ENCODE measurements at regions not wholly inside any gene's neighbourhood (a gene's known extent, or its start where the extent isn't known, plus 50 kb on each side); places are given as distances from the start of the nearest gene placed in this dataset.

DNA sequence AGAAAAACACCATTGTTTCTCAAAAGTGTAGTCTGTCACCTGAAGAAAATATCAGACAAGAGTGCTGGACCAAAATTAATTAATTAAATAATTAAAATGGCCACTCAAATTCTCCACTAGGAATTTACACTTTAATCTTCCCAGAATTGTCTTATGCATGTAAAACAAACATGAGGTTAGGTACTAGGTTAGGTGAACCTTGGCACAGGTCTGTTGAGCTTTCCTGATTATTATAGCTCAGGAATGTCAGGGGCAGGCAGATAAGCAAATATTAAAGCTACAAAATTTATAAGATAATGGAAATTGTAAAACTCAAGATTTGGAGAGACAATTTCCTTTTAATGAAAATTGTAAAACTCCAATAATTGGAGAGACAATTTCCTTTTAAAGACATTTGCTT lies 253.2 kb downstream of the BMP4 start:
- no peak for TF ChIP-seq CTCF (conservative IDR thresholded peaks at IDR 0.05; ENCODE audit: low read depth, low read length)
- no peak overlapping the region for H3K4me3 ChIP-seq (ENCODE audit: low read depth, low read length)

DNA sequence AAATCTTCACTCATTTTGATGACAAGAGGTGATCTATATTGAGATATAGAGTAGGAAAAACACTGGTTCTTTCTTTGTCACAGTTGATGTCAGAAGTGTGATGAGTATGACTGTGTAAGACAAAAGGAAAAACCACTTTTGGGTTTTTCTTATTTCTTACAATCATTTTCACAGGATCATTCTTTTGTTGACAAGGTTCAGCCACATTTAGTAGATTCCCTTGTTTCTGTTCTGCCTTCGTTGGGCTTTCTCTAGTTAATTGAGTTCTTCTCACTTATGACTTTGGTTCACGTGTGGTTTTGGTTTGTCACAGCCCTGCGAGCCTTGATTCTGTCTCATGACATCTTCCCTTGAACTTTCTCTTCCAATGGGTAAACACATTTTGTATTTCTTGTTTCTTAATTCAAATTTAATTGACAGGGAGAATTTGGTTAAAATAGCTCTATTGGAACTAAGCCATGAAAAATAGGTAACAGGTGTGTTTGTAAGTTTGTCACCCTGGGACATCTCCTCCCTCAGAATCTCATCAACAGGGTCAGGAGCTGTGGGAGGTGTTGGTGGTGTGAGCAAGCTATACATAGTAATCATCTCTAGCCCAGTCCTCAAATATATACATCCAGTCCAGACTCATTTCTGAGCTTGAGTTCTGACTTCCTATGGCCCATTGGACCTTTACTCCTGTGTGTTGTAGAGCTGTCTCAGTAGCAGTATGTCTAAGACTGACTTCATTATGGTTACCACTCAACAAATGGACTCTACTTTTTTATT lies 255.3 kb downstream of the BMP4 start:
- H3K4me3 ChIP-seq (ENCODE audit: low read depth, low read length): no peak overlapping the region
- no peak for TF ChIP-seq CTCF (conservative IDR thresholded peaks at IDR 0.05; ENCODE audit: low read depth, low read length)
- DNase-seq (ENCODE audit: low read depth): no peak

More for the DNA sequence above, 253.2 kb downstream of the BMP4 start:
- DNase-seq (ENCODE audit: low read depth): no peak

GRCh38 chr14:53696217-53696965 lies 260.2 kb downstream of the BMP4 start:
- no peak for TF ChIP-seq CTCF (conservative IDR thresholded peaks at IDR 0.05; ENCODE audit: low read depth, low read length)
- no peak overlapping the region for H3K4me3 ChIP-seq (ENCODE audit: low read depth, low read length)
- DNase-seq (ENCODE audit: low read depth): no peak

- DNase-seq (ENCODE audit: low read depth): no peak
- H3K4me3 ChIP-seq (ENCODE audit: low read depth, low read length): no peak overlapping the region
- no peak for TF ChIP-seq CTCF (conservative IDR thresholded peaks at IDR 0.05; ENCODE audit: low read depth, low read length)
These were observed 260.9 kb downstream of the BMP4 start for GRCh38 chr14:53695692-53696214.

DNA sequence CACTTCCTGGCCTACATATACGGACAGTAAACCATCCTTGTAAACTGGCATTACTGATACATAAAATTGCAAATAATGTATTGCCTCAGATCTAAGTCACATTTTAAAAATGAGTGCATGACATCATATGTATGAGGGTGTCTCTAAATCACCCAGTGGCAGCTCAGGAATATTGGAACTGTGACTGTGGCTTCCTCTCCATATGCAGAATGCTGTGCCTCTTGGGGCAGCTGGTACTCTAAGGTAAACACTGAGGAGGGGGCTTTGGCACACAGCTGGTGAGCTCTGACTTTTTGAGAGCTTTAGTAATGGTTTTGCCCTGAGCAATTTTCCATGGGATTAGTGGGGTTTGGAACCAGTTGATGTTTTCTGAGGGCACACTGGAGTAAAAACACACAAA lies 263.7 kb downstream of the BMP4 start:
- no peak for TF ChIP-seq CTCF (conservative IDR thresholded peaks at IDR 0.05; ENCODE audit: low read depth, low read length)
- no peak overlapping the region for H3K4me3 ChIP-seq (ENCODE audit: low read depth, low read length)
- no peak for DNase-seq (ENCODE audit: low read depth)

- no peak overlapping the region for H3K4me3 ChIP-seq (ENCODE audit: low read depth, low read length)
- DNase-seq (ENCODE audit: low read depth): no peak
- no peak for TF ChIP-seq CTCF (conservative IDR thresholded peaks at IDR 0.05; ENCODE audit: low read depth, low read length)
These were observed 264.2 kb downstream of the BMP4 start for GRCh38 chr14:53692451-53692850.

Data from choroid plexus epithelial cell (primary cell).